HL-60 (cell line): ENCODE measurements at regions not wholly inside any gene's neighbourhood (a gene's known extent, or its start where the extent isn't known, plus 50 kb on each side); places are given as distances from the start of the nearest gene placed in this dataset.

Experiments used
- CTCF ChIP-seq: IDR thresholded peaks from one replicate; pipeline ENCODE4 v1.5.1; 2011; ENCODE audit warnings: low read length, control low read depth, inconsistent platforms; ENCODE audit not compliant: insufficient read depth
- POLR2AphosphoS5 ChIP-seq: IDR thresholded peaks from 2 replicates; pipeline ENCODE4 v1.6.1; 2012; ENCODE audit warnings: low read depth

- TF ChIP-seq POLR2AphosphoS5 (no peak), CTCF (no peak)
Measured at GRCh38 chr6:166798652-166799051, 157.7 kb downstream of the RNASET2 start.
